WTC11 (cell line): ENCODE measurements at regions not wholly inside any gene's neighbourhood (a gene's known extent, or its start where the extent isn't known, plus 50 kb on each side); places are given as distances from the start of the nearest gene placed in this dataset.

Experiments used
- ATAC-seq: fragments of 200-7000 bp; cut with Tn5 transposase; 2 replicates; pipeline ENCODE4 v1.10.0; 2021; ENCODE audit warnings: mild to moderate bottlenecking, moderate library complexity
- CTCF ChIA-PET: fragments of 300-600 bp; sonication (Branson Sonifier 250); formaldehyde crosslinking; loops from one replicate; lab custom pipeline; 2021; ENCODE audit warnings: antibody characterized with exemption; lab: Charles Lee
- POLR2A ChIA-PET: fragments of 350-600 bp; sonication (Branson Sonifier 250); formaldehyde crosslinking; loops from one replicate; lab custom pipeline; 2021; ENCODE audit warnings: antibody characterized with exemption; lab: Charles Lee
- DNase-seq: peaks from one replicate; pipeline ENCODE4 v3.0.0; 2021; ENCODE audit warnings: low spot score
- H3K27ac Mint-ChIP-seq: 2 replicates; pipeline ENCODE4 v1.8.0; 2021; ENCODE audit warnings: mixed read lengths
- H3K27me3 Mint-ChIP-seq: 2 replicates; pipeline ENCODE4 v1.8.0; 2021; ENCODE audit warnings: low read depth, mild to moderate bottlenecking, moderate library complexity, mixed read lengths
- H3K36me3 Mint-ChIP-seq: 2 replicates; pipeline ENCODE4 v1.8.0; 2021; ENCODE audit warnings: mixed read lengths
- H3K4me1 Mint-ChIP-seq: 2 replicates; pipeline ENCODE4 v1.8.0; 2022; ENCODE audit warnings: mixed read lengths
- H3K4me3 Mint-ChIP-seq: 2 replicates; pipeline ENCODE4 v1.8.0; 2021; ENCODE audit warnings: mild to moderate bottlenecking, moderate library complexity, mixed read lengths
- H3K9me3 Mint-ChIP-seq: 2 replicates; pipeline ENCODE4 v1.8.0; 2021; ENCODE audit warnings: mixed read lengths
- CREB1 ChIP-seq: sonication (generic); formaldehyde crosslinking; IDR thresholded peaks from 2 replicates; pipeline ENCODE4 v1.8.0; 2023; ENCODE audit warnings: mild to moderate bottlenecking, missing genetic modification reagents
- ELF4 ChIP-seq: sonication (generic); formaldehyde crosslinking; IDR thresholded peaks from 2 replicates; pipeline ENCODE4 v1.8.1; 2022; ENCODE audit warnings: low read depth, mild to moderate bottlenecking, moderate library complexity, missing genetic modification reagents
- FOXK1 ChIP-seq: sonication (generic); formaldehyde crosslinking; IDR thresholded peaks from 2 replicates; pipeline ENCODE4 v1.8.0; 2022; ENCODE audit warnings: mild to moderate bottlenecking, moderate library complexity, missing genetic modification reagents
- FOXP1 ChIP-seq: sonication (generic); formaldehyde crosslinking; IDR thresholded peaks from 2 replicates; pipeline ENCODE4 v1.8.0; 2022; ENCODE audit warnings: missing genetic modification reagents, mild to moderate bottlenecking, moderate library complexity, borderline replicate concordance
- GTF2I ChIP-seq: fragments of 250-450 bp; sonication (Bioruptor Pico); conservative IDR thresholded peaks from 2 replicates; pipeline ENCODE4 v1.4.0; 2021; ENCODE audit warnings: mild to moderate bottlenecking
- HMGA2 ChIP-seq: fragments of 250-450 bp; sonication (Bioruptor Pico); IDR thresholded peaks from 2 replicates; pipeline ENCODE4 v1.4.0; 2021; ENCODE audit warnings: mild to moderate bottlenecking, moderate library complexity
- JAZF1 ChIP-seq: fragments of 250-450 bp; sonication (Bioruptor Pico); IDR thresholded peaks from 2 replicates; pipeline ENCODE4 v1.9.0; 2021; ENCODE audit warnings: moderate library complexity, mild to moderate bottlenecking, inconsistent platforms
- NFATC4 ChIP-seq: fragments of 250-450 bp; sonication (Bioruptor Pico); IDR thresholded peaks from 2 replicates; pipeline ENCODE4 v1.9.0; 2021; ENCODE audit warnings: mild to moderate bottlenecking
- NFYB ChIP-seq: sonication (generic); formaldehyde crosslinking; conservative IDR thresholded peaks from 2 replicates; pipeline ENCODE4 v1.8.0; 2022; ENCODE audit warnings: low read depth, missing genetic modification reagents
- SMAD3 ChIP-seq: sonication (generic); formaldehyde crosslinking; IDR thresholded peaks from 2 replicates; pipeline ENCODE4 v1.8.0; 2022; ENCODE audit warnings: missing genetic modification reagents, mild to moderate bottlenecking, borderline replicate concordance
- ZNF263 ChIP-seq: sonication (generic); formaldehyde crosslinking; IDR thresholded peaks from 2 replicates; pipeline ENCODE4 v1.8.1; 2022; ENCODE audit warnings: low read depth, mild to moderate bottlenecking, moderate library complexity, missing genetic modification reagents
- ZNF423 ChIP-seq: fragments of 250-450 bp; sonication (Bioruptor Pico); IDR thresholded peaks from 2 replicates; pipeline ENCODE4 v2.1.2; 2022; ENCODE audit warnings: mild to moderate bottlenecking, moderate library complexity
- TF ChIP-seq, protein P1 (sequence below): sonication (generic); formaldehyde crosslinking; IDR thresholded peaks from 2 replicates; pipeline ENCODE4 v1.8.0; 2022; ENCODE audit warnings: mild to moderate bottlenecking, missing genetic modification reagents
- TF ChIP-seq, protein P2 (sequence below): fragments of 250-450 bp; sonication (Bioruptor Pico); conservative IDR thresholded peaks from 2 replicates; pipeline ENCODE4 v1.9.0; 2021; ENCODE audit warnings: mild to moderate bottlenecking
- TF ChIP-seq, protein P3 (sequence below): sonication (generic); formaldehyde crosslinking; IDR thresholded peaks from 2 replicates; pipeline ENCODE4 v1.8.0; 2022; ENCODE audit warnings: missing genetic modification reagents
- TF ChIP-seq, protein P4 (sequence below): sonication (generic); formaldehyde crosslinking; IDR thresholded peaks from 2 replicates; pipeline ENCODE4 v1.8.0; 2022; ENCODE audit warnings: mild to moderate bottlenecking, missing genetic modification reagents
- TF ChIP-seq, protein P5 (sequence below): sonication (generic); formaldehyde crosslinking; IDR thresholded peaks from 2 replicates; pipeline ENCODE4 v1.8.1; 2022; ENCODE audit warnings: missing genetic modification reagents, borderline replicate concordance
- TF ChIP-seq, protein P6 (sequence below): sonication (generic); formaldehyde crosslinking; IDR thresholded peaks from 2 replicates; pipeline ENCODE4 v1.8.0; 2023; ENCODE audit warnings: missing genetic modification reagents, mild to moderate bottlenecking, borderline replicate concordance
- TF ChIP-seq, protein P7 (sequence below): sonication (generic); formaldehyde crosslinking; IDR thresholded peaks from 2 replicates; pipeline ENCODE4 v1.8.1; 2023; ENCODE audit warnings: mild to moderate bottlenecking, missing genetic modification reagents

DNA sequence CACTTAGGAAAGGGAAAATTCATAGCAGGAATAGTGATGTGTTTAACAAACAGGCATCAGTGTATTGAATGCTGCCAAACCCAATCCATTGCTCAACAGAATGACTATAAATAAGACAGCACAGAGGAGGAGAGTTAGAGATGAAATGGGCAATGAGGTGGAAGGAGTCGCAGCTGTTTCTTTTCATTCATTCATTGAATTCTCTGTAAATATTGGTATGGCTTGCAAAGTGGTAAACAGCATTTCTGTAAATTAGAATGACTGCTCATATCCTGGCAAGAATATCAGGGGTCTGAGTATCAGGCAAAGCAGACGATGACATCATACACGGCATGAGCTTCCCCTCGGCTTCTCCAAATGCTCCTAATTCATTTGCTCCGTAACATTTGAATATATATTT lies 703.6 kb upstream of the SLC35B3 start (continued):
- TF ChIP-seq ELF4 = no peak
- no peak for TF ChIP-seq FOXK1 (CRISPR knock-in tag)
- TF ChIP-seq GTF2I (CRISPR knock-in tag) = no peak
- no peak for TF ChIP-seq FOXP1 (CRISPR knock-in tag)
- no peak for TF ChIP-seq CREB1 (CRISPR knock-in tag)
- TF ChIP-seq JAZF1 (CRISPR knock-in tag) = no peak
- TF ChIP-seq, protein P1, sequence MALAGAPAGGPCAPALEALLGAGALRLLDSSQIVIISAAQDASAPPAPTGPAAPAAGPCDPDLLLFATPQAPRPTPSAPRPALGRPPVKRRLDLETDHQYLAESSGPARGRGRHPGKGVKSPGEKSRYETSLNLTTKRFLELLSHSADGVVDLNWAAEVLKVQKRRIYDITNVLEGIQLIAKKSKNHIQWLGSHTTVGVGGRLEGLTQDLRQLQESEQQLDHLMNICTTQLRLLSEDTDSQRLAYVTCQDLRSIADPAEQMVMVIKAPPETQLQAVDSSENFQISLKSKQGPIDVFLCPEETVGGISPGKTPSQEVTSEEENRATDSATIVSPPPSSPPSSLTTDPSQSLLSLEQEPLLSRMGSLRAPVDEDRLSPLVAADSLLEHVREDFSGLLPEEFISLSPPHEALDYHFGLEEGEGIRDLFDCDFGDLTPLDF (CRISPR knock-in tag) = no peak
- TF ChIP-seq, protein P2, sequence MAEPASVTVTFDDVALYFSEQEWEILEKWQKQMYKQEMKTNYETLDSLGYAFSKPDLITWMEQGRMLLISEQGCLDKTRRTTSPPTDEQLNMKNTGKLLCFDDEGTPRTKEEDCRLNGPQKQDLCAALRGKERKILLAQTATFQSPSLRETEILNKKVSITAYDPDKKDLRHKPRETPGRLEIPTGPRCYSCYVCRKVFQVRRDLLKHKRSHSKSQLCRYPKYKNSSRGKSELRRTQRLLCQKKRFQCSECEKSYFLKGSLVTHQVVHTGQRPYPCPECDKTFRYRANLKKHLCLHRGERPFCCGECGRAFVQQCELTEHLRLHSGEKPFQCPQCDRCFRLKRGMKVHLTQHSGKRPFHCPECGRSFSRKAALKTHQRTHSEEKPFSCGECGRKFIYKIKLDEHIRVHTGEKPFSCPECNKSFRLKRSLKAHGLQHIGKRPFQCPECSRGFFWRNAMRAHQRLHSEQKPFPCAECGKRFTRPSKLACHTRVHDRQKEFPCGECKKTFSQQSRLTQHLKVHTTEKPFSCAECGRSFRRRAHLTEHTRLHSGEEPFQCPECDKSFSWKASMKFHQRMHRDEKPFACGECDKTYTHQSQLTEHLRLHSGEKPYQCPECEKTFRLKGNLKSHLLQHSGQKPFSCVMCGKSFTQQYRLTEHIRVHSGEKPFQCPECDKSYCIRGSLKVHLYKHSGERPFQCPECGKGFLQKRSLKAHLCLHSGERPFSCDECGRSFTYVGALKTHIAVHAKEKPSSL = no peak
- TF ChIP-seq ZNF423 (CRISPR knock-in tag) = no peak
- no peak for TF ChIP-seq NFYB (CRISPR knock-in tag)

DNA sequence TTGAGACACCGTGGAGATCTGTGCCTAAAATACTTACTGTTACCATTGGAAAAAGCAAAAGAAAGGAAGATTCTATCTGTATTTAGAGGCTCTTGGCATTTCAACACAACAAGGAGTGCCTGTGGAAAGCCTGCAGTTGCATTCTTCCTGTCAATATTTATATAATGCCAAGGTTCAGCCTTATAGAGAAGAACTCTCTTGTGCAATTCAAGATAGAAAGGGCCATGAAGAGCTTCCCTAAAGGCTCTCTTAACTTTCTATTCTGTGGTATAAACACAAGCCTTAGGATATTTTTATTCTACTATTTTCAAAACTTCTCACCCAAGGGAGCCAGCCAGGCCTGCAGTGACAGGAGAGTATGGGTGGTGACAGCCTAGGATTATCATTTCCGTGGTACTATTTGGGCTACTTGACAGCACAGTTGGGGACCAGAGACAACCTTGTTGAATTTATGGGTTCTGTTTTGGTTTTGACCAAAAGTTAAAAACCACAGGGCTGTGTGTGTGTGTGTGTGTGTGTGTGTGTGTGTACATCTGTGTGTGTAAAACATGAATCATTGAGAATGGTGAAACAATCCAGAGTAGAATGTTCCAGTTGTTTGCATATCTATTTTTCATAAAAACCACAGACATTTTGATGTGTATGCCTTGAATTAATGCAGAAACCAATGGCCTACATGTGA lies 700.9 kb upstream of the SLC35B3 start:
- Mint-ChIP-seq H3K27ac (no peak overlapping the region), H3K4me3 (no peak overlapping the region), H3K4me1 (peaks cover 8% of the 10 kb centered on the region), H3K36me3 (no peaks in the 10 kb centered on the region), H3K27me3 (no peaks in the 10 kb centered on the region), H3K9me3 (no peaks in the 10 kb centered on the region)
- ChIA-PET CTCF (no interaction called here), POLR2A (no interaction called here)
- no peak for DNase-seq
- ATAC-seq = no peak
- TF ChIP-seq, protein P3, sequence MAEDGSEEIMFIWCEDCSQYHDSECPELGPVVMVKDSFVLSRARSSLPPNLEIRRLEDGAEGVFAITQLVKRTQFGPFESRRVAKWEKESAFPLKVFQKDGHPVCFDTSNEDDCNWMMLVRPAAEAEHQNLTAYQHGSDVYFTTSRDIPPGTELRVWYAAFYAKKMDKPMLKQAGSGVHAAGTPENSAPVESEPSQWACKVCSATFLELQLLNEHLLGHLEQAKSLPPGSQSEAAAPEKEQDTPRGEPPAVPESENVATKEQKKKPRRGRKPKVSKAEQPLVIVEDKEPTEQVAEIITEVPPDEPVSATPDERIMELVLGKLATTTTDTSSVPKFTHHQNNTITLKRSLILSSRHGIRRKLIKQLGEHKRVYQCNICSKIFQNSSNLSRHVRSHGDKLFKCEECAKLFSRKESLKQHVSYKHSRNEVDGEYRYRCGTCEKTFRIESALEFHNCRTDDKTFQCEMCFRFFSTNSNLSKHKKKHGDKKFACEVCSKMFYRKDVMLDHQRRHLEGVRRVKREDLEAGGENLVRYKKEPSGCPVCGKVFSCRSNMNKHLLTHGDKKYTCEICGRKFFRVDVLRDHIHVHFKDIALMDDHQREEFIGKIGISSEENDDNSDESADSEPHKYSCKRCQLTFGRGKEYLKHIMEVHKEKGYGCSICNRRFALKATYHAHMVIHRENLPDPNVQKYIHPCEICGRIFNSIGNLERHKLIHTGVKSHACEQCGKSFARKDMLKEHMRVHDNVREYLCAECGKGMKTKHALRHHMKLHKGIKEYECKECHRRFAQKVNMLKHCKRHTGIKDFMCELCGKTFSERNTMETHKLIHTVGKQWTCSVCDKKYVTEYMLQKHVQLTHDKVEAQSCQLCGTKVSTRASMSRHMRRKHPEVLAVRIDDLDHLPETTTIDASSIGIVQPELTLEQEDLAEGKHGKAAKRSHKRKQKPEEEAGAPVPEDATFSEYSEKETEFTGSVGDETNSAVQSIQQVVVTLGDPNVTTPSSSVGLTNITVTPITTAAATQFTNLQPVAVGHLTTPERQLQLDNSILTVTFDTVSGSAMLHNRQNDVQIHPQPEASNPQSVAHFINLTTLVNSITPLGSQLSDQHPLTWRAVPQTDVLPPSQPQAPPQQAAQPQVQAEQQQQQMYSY (CRISPR knock-in tag) = no peak
- no peak for TF ChIP-seq HMGA2 (CRISPR knock-in tag)
- TF ChIP-seq, protein P4, sequence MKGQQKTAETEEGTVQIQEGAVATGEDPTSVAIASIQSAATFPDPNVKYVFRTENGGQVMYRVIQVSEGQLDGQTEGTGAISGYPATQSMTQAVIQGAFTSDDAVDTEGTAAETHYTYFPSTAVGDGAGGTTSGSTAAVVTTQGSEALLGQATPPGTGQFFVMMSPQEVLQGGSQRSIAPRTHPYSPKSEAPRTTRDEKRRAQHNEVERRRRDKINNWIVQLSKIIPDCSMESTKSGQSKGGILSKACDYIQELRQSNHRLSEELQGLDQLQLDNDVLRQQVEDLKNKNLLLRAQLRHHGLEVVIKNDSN (CRISPR knock-in tag) = no peak
- TF ChIP-seq, protein P5, sequence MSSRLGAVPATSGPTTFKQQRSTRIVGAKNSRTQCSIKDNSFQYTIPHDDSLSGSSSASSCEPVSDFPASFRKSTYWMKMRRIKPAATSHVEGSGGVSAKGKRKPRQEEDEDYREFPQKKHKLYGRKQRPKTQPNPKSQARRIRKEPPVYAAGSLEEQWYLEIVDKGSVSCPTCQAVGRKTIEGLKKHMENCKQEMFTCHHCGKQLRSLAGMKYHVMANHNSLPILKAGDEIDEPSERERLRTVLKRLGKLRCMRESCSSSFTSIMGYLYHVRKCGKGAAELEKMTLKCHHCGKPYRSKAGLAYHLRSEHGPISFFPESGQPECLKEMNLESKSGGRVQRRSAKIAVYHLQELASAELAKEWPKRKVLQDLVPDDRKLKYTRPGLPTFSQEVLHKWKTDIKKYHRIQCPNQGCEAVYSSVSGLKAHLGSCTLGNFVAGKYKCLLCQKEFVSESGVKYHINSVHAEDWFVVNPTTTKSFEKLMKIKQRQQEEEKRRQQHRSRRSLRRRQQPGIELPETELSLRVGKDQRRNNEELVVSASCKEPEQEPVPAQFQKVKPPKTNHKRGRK (CRISPR knock-in tag) = no peak
- TF ChIP-seq, protein P6, sequence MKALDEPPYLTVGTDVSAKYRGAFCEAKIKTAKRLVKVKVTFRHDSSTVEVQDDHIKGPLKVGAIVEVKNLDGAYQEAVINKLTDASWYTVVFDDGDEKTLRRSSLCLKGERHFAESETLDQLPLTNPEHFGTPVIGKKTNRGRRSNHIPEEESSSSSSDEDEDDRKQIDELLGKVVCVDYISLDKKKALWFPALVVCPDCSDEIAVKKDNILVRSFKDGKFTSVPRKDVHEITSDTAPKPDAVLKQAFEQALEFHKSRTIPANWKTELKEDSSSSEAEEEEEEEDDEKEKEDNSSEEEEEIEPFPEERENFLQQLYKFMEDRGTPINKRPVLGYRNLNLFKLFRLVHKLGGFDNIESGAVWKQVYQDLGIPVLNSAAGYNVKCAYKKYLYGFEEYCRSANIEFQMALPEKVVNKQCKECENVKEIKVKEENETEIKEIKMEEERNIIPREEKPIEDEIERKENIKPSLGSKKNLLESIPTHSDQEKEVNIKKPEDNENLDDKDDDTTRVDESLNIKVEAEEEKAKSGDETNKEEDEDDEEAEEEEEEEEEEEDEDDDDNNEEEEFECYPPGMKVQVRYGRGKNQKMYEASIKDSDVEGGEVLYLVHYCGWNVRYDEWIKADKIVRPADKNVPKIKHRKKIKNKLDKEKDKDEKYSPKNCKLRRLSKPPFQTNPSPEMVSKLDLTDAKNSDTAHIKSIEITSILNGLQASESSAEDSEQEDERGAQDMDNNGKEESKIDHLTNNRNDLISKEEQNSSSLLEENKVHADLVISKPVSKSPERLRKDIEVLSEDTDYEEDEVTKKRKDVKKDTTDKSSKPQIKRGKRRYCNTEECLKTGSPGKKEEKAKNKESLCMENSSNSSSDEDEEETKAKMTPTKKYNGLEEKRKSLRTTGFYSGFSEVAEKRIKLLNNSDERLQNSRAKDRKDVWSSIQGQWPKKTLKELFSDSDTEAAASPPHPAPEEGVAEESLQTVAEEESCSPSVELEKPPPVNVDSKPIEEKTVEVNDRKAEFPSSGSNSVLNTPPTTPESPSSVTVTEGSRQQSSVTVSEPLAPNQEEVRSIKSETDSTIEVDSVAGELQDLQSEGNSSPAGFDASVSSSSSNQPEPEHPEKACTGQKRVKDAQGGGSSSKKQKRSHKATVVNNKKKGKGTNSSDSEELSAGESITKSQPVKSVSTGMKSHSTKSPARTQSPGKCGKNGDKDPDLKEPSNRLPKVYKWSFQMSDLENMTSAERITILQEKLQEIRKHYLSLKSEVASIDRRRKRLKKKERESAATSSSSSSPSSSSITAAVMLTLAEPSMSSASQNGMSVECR (CRISPR knock-in tag) = no peak
- no peak for TF ChIP-seq NFATC4
- TF ChIP-seq ZNF263 = no peak
- no peak for TF ChIP-seq SMAD3
- TF ChIP-seq, protein P7, sequence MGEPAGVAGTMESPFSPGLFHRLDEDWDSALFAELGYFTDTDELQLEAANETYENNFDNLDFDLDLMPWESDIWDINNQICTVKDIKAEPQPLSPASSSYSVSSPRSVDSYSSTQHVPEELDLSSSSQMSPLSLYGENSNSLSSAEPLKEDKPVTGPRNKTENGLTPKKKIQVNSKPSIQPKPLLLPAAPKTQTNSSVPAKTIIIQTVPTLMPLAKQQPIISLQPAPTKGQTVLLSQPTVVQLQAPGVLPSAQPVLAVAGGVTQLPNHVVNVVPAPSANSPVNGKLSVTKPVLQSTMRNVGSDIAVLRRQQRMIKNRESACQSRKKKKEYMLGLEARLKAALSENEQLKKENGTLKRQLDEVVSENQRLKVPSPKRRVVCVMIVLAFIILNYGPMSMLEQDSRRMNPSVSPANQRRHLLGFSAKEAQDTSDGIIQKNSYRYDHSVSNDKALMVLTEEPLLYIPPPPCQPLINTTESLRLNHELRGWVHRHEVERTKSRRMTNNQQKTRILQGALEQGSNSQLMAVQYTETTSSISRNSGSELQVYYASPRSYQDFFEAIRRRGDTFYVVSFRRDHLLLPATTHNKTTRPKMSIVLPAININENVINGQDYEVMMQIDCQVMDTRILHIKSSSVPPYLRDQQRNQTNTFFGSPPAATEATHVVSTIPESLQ (CRISPR knock-in tag) = no peak
